Left renal pelvis (tissue), 4 donors: ENCODE measurements at regions not wholly inside any gene's neighbourhood (a gene's known extent, or its start where the extent isn't known, plus 50 kb on each side); places are given as distances from the start of the nearest gene placed in this dataset.
"Not testable (repeated sequence)": the region's sequence is repeated elsewhere in the genome, so short reads cannot be mapped to it uniquely, and the experiment has no call there.

Source experiments
- DNase-seq, 4 donors: peaks; one replicate each; pipeline ENCODE4 v3.0.0-alpha.2; 2013; ENCODE audit warnings: low read depth in 4 of 4, low spot score in 3 of 4

- not testable (repeated sequence) for DNase-seq
These were observed 454.3 kb upstream of the SLITRK6 start for GRCh38 chr13:86253497-86253896.

DNA sequence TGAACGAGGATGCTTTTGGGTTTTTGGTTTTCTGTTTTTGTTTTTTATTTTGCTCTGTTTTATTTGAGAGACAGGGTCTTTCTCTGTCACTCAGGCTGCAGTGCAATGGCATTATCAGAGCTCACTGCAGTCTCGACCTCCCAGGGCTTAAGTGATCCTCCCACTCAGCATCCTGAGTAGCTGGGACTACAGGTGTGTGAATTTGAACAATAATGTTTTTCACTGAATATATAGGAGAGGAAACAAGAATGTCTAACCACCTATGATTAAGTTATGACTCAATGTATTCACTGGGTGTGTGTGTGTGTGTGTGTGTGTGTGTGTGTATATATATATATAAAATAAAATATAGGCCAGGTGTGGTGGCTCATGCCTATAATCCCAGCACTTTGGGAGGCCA lies 456.6 kb upstream of the SLITRK6 start:
- DNase-seq, result not testable (repeated sequence)

DNA sequence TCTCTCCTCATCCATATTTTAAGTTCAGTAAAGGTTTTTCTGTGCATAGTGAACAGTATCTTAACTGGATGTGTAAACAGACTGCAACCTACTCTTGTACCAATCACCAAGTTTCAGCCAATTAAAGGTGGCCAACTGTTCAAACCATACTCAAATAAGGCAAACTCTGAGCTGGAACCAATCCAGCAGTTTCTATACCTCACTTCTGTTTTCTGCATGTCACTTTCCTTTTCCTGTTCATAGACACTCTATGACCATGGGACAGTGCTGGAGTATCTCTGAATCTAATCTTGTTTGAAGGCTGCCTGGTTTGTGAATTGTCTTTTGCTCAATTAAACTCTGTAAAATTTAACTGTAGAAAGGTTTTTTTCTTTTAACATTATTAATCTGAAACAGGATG lies 470.3 kb upstream of the SLITRK6 start:
- DNase-seq, result no peak

DNA sequence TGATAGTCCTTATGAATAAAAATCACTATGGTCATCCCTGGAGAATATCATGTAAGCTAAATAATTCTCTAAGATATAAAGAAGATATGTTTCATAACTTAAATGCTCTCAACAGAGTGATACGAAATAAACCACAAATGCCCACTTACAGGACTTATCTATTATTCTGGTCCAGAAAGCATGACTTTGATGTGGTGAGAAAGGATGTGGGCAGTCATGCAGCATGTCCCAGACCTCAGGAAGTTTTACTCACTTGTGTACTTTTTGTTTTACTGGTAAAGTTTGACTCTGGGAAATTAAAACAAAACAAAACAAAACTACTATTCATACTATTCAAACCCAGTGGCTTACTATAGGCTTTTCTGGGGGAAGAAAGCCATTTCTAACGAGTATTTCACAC lies 483.2 kb upstream of the SLITRK6 start:
- DNase-seq, result no peak

DNA sequence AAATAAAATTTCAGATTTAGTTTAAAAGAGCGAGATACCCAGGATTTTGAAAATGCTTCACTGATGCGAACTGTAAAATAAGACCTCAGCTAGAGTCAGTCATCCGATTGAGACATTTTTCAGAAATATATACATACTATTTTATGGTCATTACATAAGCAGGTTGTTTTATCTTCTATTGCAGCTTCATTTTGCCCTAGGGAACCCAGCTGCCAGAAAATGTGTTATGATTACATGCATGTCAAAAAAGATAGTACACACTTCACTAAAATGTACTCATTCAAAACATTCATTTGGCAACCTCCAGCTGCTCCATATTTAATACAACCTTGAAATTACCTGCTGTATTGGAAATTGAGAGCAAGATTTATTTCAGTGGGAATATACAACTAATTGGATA lies 483.8 kb upstream of the SLITRK6 start:
- no peak for DNase-seq

DNA sequence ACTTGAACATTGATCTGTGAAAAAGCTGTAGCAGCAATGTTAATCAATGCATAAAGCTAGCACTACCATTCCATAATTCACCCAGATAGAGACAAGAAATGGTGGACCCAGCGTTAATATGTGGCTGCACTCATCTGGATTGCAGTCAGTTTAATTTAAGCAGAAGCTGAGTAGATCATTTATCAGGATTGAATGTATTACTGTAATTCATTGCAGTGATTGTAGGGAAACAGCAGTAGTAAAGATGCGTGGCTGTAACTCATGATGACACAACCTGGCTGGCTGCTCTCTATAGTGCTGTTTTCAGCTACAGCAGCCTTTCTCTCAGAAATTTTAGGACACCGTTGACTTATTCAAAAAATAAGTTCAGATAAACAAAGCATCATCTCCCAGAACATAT lies 499.5 kb upstream of the SLITRK6 start:
- DNase-seq, result no peak

- DNase-seq, result no peak
These were observed 499.9 kb upstream of the SLITRK6 start for GRCh38 chr13:86299128-86299527.

DNA sequence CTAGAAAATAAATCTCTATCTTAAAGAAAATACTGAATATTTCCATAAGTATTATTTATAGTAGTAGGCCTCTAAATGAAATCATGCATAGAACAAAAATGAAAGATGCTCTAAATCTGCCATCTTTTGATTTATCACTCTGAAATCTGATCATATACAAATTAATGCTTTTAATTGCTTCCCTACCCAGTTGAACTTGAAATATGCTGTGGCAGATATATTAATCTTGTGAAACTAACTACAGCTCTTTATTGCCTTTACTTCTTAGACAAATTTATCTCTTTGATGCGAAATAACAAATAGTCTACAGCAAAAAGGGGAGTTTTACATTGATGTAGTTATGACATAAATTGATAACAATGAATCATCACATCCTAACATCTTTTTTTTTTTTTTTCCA lies 510.7 kb upstream of the SLITRK6 start:
- no peak for DNase-seq

GRCh38 chr13:86313421-86313820 lies 514.2 kb upstream of the SLITRK6 start:
- DNase-seq, result no peak

- no peak for DNase-seq
These were observed 519.2 kb upstream of the SLITRK6 start for GRCh38 chr13:86318450-86318849.

- DNase-seq, result no peak
These were observed 525.0 kb upstream of the SLITRK6 start for GRCh38 chr13:86324191-86324590.

DNA sequence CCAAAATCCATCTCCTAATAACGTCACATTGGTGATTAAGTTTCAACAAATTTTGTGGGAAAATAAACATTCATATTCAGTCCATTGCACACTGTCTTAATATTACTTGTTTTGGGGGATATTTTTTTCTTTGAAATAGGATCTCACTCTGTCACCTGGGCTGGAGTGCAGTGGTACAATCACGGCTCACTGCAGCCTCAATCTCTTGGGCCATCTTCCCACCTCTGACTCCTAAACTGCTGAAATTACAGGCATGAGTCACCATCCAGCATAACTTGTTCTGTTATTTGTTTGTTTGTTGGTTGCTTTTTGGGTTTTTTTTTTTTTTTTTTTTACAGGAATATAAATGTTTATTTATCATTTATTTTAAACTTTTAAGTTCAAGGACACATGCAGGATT lies 556.1 kb upstream of the SLITRK6 start:
- DNase-seq, result no peak

- no peak for DNase-seq
These were observed 557.9 kb upstream of the SLITRK6 start for GRCh38 chr13:86357106-86357505.

- DNase-seq, result not testable (repeated sequence)
These were observed 564.5 kb upstream of the SLITRK6 start for GRCh38 chr13:86363749-86364148.

DNA sequence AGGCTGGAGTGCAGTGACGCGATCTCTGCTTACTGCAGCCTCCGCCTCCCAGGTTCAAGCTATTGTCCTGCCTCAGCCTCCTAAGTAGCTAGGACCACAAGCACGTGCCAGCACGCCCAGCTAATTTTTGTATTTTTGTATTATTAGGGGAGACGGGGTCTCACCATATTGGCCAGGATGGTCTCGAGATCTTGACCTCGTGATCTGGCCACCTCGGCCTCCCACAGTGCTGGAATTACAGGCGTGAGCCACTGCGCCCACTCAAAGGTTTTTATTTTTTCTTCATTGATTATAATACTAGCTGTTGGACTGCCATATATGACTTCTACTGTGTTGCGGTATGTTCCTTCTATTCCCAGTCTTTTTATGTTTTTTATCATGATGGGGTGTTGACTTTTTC lies 569.7 kb upstream of the SLITRK6 start:
- DNase-seq, result no peak

DNA sequence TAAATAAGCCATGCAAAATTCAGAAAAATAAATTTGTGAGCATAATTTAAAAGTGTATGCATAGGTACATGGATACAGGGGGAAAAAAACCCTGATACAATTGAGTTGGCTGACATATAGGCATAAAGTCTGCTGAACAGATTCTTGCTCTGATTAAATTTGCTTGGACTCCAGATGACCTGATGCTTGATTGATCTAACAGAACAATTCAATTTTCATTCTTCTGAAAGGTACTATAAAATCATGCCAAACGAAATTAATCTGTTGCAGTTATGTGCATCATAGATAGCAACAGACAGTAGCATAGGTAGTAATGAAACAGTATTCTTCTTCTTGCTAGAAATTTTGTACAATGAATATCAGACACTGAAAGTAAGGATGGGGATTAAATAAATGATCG lies 578.2 kb upstream of the SLITRK6 start:
- DNase-seq, result no peak

DNA sequence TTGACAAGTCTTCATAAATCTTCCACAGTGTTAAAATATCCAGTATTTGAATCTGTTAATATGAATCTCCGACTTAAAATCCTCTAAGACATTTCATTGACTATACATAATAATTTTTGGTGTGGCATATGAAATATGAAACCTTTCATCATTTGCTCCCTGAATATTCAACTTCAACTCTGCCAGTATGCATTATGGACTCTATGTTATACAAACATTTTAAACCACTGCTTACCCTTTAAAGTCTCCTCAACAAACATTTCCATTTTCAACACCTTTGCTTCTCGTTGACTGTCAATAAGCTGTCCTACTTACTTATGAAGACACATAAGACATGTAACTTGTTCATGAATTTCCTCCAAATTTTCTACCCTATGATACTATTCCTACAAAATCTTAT lies 579.4 kb upstream of the SLITRK6 start:
- DNase-seq, result no peak

- no peak for DNase-seq
These were observed 583.9 kb upstream of the SLITRK6 start for GRCh38 chr13:86383151-86383550.

DNA sequence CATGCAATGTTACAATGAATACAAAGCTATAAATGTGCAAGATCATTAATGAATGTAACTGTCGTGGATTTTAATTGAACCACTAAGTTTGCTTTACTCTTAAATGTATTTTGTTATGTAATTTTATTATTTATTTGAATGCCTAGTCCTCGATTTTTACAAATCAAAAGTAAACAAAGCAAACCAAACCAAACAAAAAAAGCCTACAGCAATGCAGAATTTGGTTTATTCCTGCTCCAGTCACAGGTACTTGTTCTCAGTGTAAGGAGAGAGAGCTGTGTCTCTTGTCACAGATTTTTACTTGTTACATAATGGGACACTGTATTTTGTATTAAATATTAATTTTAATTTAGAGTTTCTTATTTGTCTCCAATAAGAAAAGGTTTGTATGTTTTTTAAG lies 584.3 kb upstream of the SLITRK6 start:
- DNase-seq, result no peak

- DNase-seq, result no peak
These were observed 598.4 kb upstream of the SLITRK6 start for GRCh38 chr13:86397635-86398034.

DNA sequence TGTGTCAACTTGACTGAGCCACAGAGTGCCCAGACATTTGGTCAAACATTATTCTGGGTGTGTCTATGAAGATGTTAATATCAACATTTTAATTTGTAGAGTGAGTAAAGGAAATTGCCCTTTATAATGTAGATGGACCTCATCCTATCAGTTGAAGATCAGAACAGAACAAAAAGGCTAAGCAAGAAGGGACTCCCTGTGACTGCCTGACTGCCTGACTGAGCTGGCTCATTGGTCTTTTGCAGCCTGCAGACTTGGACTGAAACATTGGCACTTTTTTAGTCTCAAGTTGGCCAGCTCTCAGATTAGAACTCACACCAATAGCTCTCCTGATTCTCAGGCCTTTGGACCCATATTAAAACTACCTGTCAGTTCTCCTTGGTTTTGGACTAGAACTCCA lies 600.4 kb upstream of the SLITRK6 start:
- DNase-seq, result no peak

GRCh38 chr13:86402500-86402899 lies 603.3 kb upstream of the SLITRK6 start:
- no peak for DNase-seq

DNA sequence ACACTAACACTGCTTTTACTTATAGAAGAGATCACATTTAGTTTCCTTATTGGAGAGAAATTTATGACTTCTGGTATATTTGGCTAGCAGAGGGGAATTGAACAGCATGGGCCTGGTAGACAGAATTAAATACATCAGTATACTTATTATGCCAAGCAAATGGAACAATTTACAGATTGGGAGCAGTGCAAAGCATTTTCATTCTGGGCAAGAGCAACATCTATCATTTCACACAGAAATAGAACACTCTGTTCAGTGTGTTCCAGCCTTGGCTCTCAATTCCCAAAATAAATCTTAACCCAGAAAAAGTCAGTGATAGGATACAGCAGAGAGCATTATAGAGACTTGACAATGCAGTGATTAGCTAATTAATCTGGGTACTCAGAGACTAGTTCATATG lies 604.0 kb upstream of the SLITRK6 start:
- DNase-seq, result no peak
